GM12892 (cell line): ENCODE measurements at regions not wholly inside any gene's neighbourhood (a gene's known extent, or its start where the extent isn't known, plus 50 kb on each side); places are given as distances from the start of the nearest gene placed in this dataset.

ENCODE experiments used
- POLR2A ChIP-seq: IDR thresholded peaks from 2 replicates; pipeline ENCODE4 v1.6.1; 2011; ENCODE audit warnings: low read depth, low read length, control low read depth
- POLR2AphosphoS5 ChIP-seq: IDR thresholded peaks from 2 replicates; pipeline ENCODE4 v1.6.1; 2011; ENCODE audit warnings: low read depth, low read length, control low read depth

DNA sequence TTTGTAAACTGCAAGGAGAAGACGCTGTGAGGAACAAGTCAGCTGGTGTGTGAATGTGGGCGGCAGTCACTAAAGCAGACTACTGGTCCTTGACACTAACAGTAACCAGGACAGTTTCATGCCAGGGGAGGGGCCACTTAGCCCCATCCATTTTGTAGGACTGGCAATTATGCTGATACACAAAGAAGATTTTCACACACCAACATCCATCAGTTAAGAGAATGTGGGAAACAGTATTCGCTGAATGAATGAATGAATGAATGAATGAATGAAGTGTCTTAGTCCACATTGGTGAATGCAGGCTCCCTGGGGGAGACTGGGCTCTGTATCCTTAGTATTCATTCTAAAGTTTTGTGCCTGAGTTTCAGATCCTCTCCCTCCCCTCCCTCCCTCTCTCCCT, 590.4 kb downstream of the BRD1 start:
- no peak for TF ChIP-seq POLR2A
- no peak for TF ChIP-seq POLR2AphosphoS5
